Erythroblast (primary cell): ENCODE measurements at regions not wholly inside any gene's neighbourhood (a gene's known extent, or its start where the extent isn't known, plus 50 kb on each side); places are given as distances from the start of the nearest gene placed in this dataset.

Source experiments
- GATA1 ChIP-seq: IDR thresholded peaks from 2 replicates; pipeline ENCODE4 v1.6.1; 2011; ENCODE audit warnings: low read depth, mild to moderate bottlenecking, control low read depth, low read length, moderate library complexity
- POLR2A ChIP-seq: IDR thresholded peaks from 2 replicates; pipeline ENCODE4 v1.6.1; 2011; ENCODE audit warnings: mild to moderate bottlenecking, low read length

DNA sequence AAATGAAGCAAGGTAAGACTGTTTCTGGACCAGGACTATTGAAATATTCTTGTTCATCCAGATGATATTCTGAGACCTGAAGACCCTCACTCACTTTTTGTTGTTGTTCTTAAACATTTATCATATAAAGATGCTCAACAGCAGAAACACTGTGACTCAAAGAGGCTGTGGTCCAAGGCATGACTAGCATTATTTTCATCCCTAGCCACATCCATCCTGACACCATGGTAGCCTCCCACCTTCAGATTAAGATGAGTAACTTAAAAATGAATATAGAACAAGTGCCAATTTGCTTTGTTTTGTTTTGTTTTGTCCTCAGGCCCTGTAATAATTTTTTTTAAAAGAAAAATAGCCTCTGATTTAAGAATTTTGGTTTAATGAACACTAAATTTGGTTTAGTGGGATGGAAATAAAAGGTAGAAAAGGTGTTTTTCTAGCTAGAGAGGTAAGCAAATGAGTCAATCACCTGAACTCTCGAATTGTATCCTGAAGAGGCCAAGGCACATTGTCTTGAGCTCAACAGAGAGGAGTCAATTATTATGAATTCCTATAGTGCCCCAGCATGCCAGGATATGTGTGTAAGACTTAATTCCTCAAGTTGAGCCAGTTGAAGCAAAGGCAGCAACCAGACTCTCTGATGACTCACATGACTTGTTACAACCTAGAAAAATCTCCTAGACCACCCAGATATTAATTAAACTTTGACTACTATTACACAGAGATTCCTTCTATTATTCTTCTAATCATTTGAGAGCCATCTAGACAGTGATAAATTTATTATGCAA lies 380.1 kb upstream of the TUSC1 start:
- TF ChIP-seq POLR2A (no peak), GATA1 (no peak)
